HEK293T (cell line): ENCODE measurements at regions not wholly inside any gene's neighbourhood (a gene's known extent, or its start where the extent isn't known, plus 50 kb on each side); places are given as distances from the start of the nearest gene placed in this dataset.

Experiments used
- BHLHE40 ChIP-seq: fragments of 450-650 bp; IDR thresholded peaks from 2 replicates; pipeline ENCODE4 v1.6.1; 2016; ENCODE audit warnings: mild to moderate bottlenecking, moderate library complexity, borderline replicate concordance
- CTBP1 ChIP-seq: fragments of 450-650 bp; IDR thresholded peaks from 2 replicates; pipeline ENCODE4 v1.6.1; 2016; ENCODE audit warnings: borderline replicate concordance
- ELF4 ChIP-seq: fragments of 450-650 bp; IDR thresholded peaks from 2 replicates; pipeline ENCODE4 v1.6.1; 2017; ENCODE audit warnings: antibody characterized with exemption
- FOXK2 ChIP-seq: fragments of 450-650 bp; IDR thresholded peaks from 2 replicates; pipeline ENCODE4 v1.6.1; 2016; ENCODE audit warnings: mild to moderate bottlenecking
- FOXM1 ChIP-seq: fragments of 450-650 bp; IDR thresholded peaks from 2 replicates; pipeline ENCODE4 v1.6.1; 2017; ENCODE audit warnings: mild to moderate bottlenecking, borderline replicate concordance
- L3MBTL2 ChIP-seq: fragments of 450-650 bp; conservative IDR thresholded peaks from 2 replicates; pipeline ENCODE4 v1.6.1; 2016; ENCODE audit warnings: mild to moderate bottlenecking
- NFRKB ChIP-seq: fragments of 450-650 bp; IDR thresholded peaks from 2 replicates; pipeline ENCODE4 v1.6.1; 2016; ENCODE audit warnings: mild to moderate bottlenecking, moderate library complexity
- SP1 ChIP-seq: fragments of 450-650 bp; IDR thresholded peaks from 2 replicates; pipeline ENCODE4 v1.6.1; 2017
- SUZ12 ChIP-seq: fragments of 450-650 bp; IDR thresholded peaks from 2 replicates; pipeline ENCODE4 v1.6.1; 2016; ENCODE audit warnings: mild to moderate bottlenecking
- TARDBP ChIP-seq: fragments of 450-650 bp; IDR thresholded peaks from 2 replicates; pipeline ENCODE4 v1.6.1; 2016
- ZNF384 ChIP-seq: fragments of 450-650 bp; IDR thresholded peaks from 2 replicates; pipeline ENCODE4 v1.6.1; 2016

DNA sequence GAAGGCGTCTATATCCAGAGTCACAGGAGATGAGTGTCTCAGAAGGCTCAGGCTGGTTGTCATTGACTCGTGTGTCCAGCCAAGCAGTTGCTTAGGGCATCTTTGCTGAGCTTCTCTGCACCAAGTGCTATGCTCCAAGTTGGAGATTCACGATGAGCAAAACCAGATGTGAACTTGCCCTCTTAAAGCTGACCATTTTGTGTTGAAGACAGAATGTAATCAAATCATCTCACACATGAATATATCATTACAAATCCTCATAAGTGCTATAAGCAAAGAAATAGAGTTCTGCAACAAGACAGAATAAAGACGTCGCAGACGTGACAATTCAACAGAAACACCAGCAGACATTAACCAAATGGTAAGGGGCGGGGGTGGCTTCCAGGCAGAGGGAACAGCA, 103.9 kb downstream of the ALDH8A1 start:
- TF ChIP-seq CTBP1 (no peak), BHLHE40 (no peak), FOXK2 (no peak), SP1 (no peak), TARDBP (no peak), L3MBTL2 (no peak), ELF4 (no peak), FOXM1 (no peak), NFRKB (no peak), SUZ12 (no peak), ZNF384 (no peak)
